Endodermal cell (in vitro differentiated cells): ENCODE measurements at regions not wholly inside any gene's neighbourhood (a gene's known extent, or its start where the extent isn't known, plus 50 kb on each side); places are given as distances from the start of the nearest gene placed in this dataset.
A peak's percentile ranks its signal among the peaks of the same experiment; 100 is the strongest.
"Not testable (repeated sequence)": the region's sequence is repeated elsewhere in the genome, so short reads cannot be mapped to it uniquely, and the experiment has no call there.

Source experiments
- DNase-seq: peaks from one replicate; pipeline ENCODE4 v3.0.0-alpha.2; 2017
- H3K27ac ChIP-seq: 2 replicates; pipeline ENCODE4 v1.5.1; 2013; ENCODE audit warnings: mild to moderate bottlenecking, low read depth, low read length, moderate library complexity
- H3K27me3 ChIP-seq: 2 replicates; pipeline ENCODE4 v1.6.1; 2013; ENCODE audit warnings: mild to moderate bottlenecking, low read length, moderate library complexity; ENCODE audit not compliant: insufficient read depth, control insufficient read depth, poor library complexity, severe bottlenecking
- H3K36me3 ChIP-seq: 2 replicates; pipeline ENCODE4 v1.7.0; 2013; ENCODE audit warnings: mild to moderate bottlenecking, low read length, moderate library complexity; ENCODE audit not compliant: control insufficient read depth, insufficient read depth
- H3K4me1 ChIP-seq: one replicate; pipeline ENCODE4 v1.7.0; 2013; ENCODE audit warnings: low read length; ENCODE audit not compliant: control insufficient read depth, insufficient read depth
- H3K4me3 ChIP-seq: 2 replicates; pipeline ENCODE4 v1.5.1; 2013; ENCODE audit warnings: mild to moderate bottlenecking, low read length, moderate library complexity
- H3K9ac ChIP-seq: 2 replicates; pipeline ENCODE4 v1.6.1; 2013; ENCODE audit warnings: mild to moderate bottlenecking, low read length, moderate library complexity; ENCODE audit not compliant: poor library complexity, severe bottlenecking; ENCODE audit errors: extremely low read depth
- H3K9me3 ChIP-seq: 2 replicates; pipeline ENCODE4 v1.6.1; 2013; ENCODE audit warnings: mild to moderate bottlenecking, low read length, moderate library complexity; ENCODE audit not compliant: control insufficient read depth
- H3K27ac Mint-ChIP-seq: 2 replicates; pipeline ENCODE4 v1.8.0; 2020; ENCODE audit warnings: mixed read lengths
- H3K27me3 Mint-ChIP-seq: 2 replicates; pipeline ENCODE4 v1.8.0; 2021; ENCODE audit warnings: mild to moderate bottlenecking, mixed read lengths; ENCODE audit not compliant: insufficient read depth
- H3K36me3 Mint-ChIP-seq: 2 replicates; pipeline ENCODE4 v1.8.0; 2020; ENCODE audit warnings: low read depth, mixed read lengths
- H3K4me1 Mint-ChIP-seq: 2 replicates; pipeline ENCODE4 v1.8.0; 2020; ENCODE audit warnings: mixed read lengths
- H3K4me3 Mint-ChIP-seq: 2 replicates; pipeline ENCODE4 v1.8.0; 2020; ENCODE audit warnings: mild to moderate bottlenecking, moderate library complexity, mixed read lengths
- H3K9me3 Mint-ChIP-seq: 2 replicates; pipeline ENCODE4 v1.8.0; 2020; ENCODE audit warnings: mild to moderate bottlenecking, mixed read lengths
- WGBS, 2 experiments: methylation state at CpG; one replicate each; pipeline versions ENCODE4 v1.1.5 to v1.1.7; 2013; ENCODE audit warnings: missing lambda C conversion rate in 2 of 2, mixed read lengths in 1 of 2; ENCODE audit not compliant: insufficient coverage in 1 of 2, insufficient read length in 1 of 2; 5-methylcytosine and 5-hydroxymethylcytosine counted together

DNA sequence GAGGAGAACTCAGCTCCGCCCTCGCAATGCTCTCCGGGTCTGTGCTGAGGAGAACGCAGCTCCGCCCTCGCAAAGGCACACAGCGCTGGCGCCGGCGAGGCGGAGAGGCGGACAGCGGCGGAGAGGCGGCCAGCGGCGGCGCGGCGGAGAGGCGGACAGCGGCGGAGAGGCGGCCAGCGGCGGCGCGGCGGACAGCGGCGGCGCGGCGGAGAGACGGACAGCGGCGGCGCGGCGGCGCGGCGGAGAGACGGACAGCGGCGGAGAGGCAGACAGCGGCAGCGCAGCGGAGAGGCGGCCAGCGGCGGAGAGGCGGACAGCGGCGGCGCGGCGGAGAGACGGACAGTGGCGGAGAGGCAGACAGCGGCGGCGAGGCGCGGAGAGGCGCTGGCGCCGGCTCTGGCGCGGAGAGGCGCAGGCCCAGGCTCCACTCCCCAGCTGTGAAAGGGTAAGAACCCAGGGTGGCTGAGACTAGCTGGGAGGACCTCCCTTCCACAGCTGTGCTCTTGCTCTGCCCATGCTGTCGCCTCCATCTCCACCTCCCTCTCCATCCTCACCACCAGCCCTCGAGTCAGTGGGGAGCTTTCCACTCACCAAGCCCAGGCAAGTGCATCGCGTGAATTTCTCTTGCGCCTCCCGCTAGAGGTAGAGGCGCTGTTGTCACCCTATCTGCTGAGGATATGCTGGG lies 2879.9 kb downstream of the RPIA start:
- not testable (repeated sequence) for H3K27me3 Mint-ChIP-seq, H3K9me3 ChIP-seq, H3K27me3 ChIP-seq, H3K4me3 ChIP-seq, H3K4me1 Mint-ChIP-seq, H3K36me3 Mint-ChIP-seq, H3K27ac Mint-ChIP-seq, H3K4me1 ChIP-seq, H3K27ac ChIP-seq, H3K9ac ChIP-seq, H3K36me3 ChIP-seq, DNase-seq
- Mint-ChIP-seq H3K4me3 (peak overlapping the region; percentile 41), H3K9me3 (peaks cover 39% of the 10 kb centered on the region)
- 10 to 37% methylated on average over 22 to 76 of the region's 78 CpGs for whole genome bisulfite sequencing, 2 experiments

DNA sequence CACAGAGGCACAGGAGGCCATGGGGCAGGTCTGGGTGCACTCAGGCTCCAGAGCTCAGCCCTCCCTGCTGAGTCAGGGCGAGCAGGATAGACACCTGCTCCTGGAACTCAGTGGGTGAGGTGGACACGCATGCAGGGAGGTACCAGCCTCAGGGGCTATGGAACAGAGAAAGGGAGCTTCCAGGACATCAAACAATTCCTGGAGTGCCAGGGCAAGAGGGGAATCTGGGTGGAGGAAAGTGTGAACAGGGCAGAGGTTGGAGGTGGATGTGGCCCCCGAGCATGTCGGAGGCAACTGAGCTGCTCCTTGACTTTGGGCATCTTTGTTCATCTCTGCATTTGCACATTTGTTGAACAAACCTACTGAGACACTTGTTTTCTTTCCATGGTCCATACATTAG lies 2881.5 kb downstream of the RPIA start:
- H3K4me3 Mint-ChIP-seq, H3K27me3 ChIP-seq, H3K36me3 ChIP-seq, H3K9ac ChIP-seq, H3K27ac Mint-ChIP-seq, H3K27ac ChIP-seq, H3K4me1 ChIP-seq, H3K9me3 ChIP-seq, DNase-seq, H3K4me3 ChIP-seq, H3K4me1 Mint-ChIP-seq, H3K27me3 Mint-ChIP-seq, H3K36me3 Mint-ChIP-seq: not testable (repeated sequence)
- 83 to 90% methylated on average over 2 to 4 of the region's 4 CpGs for WGBS, 2 experiments
- peaks cover 43% of the 10 kb centered on the region for H3K9me3 Mint-ChIP-seq

DNA sequence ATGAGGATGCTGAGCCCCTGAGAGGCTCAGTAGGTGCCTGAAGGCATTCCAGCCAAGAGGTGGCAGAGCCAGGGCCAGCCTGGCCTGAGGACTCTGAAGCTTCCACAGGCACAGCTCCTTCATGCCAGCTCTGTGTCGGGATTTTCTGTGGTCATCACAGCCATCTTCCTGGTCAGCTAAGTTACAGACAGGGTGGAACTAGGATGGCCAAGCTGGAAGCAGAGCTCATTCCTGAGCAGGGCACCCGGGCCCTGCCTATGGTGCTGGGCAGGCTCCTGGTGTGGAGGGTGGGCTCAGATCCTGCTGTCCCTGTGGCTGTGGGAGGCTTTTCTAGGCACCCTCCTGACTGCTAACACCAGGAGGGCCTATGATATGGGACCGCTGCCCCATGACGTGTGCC lies 2882.3 kb downstream of the RPIA start:
- not testable (repeated sequence) for DNase-seq, H3K4me3 ChIP-seq, H3K27ac Mint-ChIP-seq, H3K36me3 Mint-ChIP-seq, H3K9ac ChIP-seq, H3K9me3 ChIP-seq, H3K27me3 Mint-ChIP-seq, H3K27me3 ChIP-seq, H3K4me3 Mint-ChIP-seq, H3K36me3 ChIP-seq, H3K27ac ChIP-seq, H3K4me1 Mint-ChIP-seq, H3K4me1 ChIP-seq
- WGBS, 2 experiments, result 72 to 100% methylated on average over 1 of the region's 4 CpGs
- H3K9me3 Mint-ChIP-seq, result peaks cover 45% of the 10 kb centered on the region

DNA sequence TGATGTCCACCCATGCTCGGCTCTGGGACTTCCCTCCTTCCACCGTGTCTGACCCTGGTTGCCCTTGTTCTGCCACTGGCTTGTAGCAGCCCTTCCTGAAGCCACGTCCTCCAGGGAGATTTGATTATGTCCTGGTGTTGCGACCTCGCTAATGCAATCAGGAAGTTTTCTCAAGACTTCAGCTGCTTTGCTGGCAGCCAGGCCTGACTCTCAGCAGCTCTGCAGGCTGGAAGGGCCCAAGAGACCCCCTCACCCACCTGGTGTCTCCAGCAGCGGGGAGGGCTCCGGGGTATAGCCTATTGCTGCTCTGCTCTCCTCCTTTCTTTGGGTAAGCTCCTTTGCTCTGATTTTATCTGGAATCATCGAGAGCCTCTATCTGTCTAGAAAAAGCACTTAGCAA lies 2882.8 kb downstream of the RPIA start:
- H3K36me3 Mint-ChIP-seq, H3K27ac ChIP-seq, DNase-seq, H3K9ac ChIP-seq, H3K4me1 ChIP-seq, H3K36me3 ChIP-seq, H3K27ac Mint-ChIP-seq, H3K4me3 ChIP-seq, H3K4me3 Mint-ChIP-seq, H3K4me1 Mint-ChIP-seq, H3K27me3 Mint-ChIP-seq, H3K27me3 ChIP-seq, H3K9me3 ChIP-seq: not testable (repeated sequence)
- 85% methylated on average over 2 to 5 of the region's 8 CpGs for WGBS, 2 experiments
- peaks cover 43% of the 10 kb centered on the region for H3K9me3 Mint-ChIP-seq

DNA sequence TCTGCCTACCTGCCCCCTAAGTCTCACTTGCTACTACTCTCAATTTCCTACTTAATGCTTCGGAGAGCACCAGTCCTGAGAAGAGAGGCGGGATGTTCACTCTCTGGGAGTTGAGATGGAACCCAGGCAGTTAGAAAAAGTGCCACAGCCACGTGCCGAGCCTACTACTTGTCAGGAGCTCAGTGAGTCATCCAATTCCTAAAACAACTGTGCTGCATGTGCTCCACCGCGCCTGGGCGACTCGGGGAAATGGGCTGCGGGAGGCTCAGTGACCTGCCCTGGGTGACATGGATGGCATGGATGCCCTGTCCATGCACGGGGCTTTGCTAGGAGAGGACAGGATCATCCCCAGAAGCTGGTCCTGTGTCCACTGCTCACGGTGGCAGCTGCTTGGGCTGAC lies 2884.2 kb downstream of the RPIA start:
- not testable (repeated sequence) for H3K9ac ChIP-seq, H3K36me3 ChIP-seq, H3K27ac Mint-ChIP-seq, H3K27me3 ChIP-seq, H3K4me3 Mint-ChIP-seq, H3K4me3 ChIP-seq, H3K4me1 ChIP-seq, DNase-seq, H3K27ac ChIP-seq, H3K36me3 Mint-ChIP-seq, H3K27me3 Mint-ChIP-seq, H3K9me3 ChIP-seq, H3K4me1 Mint-ChIP-seq
- peaks cover 53% of the 10 kb centered on the region for H3K9me3 Mint-ChIP-seq
- WGBS, 2 experiments, result 78 to 80% methylated on average over 5 to 10 of the region's 11 CpGs

DNA sequence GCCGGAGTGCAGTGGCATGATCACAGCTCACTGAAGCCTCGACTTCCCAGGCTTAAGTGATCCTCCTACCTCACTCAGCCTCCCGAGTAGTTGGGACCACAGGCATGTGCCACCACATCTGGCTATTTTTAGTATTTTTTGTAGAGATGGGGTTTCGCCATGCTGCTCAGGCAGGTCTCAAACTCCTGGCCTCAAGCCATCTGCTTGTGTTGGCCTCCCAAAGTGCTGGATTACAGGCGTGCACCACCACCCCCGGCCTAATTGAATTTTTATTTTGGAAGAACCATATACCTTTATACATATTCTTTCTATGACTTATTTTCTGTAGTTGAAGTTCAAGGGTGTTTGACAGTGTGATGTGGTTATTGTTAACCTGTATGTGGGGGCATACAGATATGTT lies 2885.9 kb downstream of the RPIA start:
- not testable (repeated sequence) for H3K9me3 ChIP-seq, H3K4me1 ChIP-seq, H3K36me3 Mint-ChIP-seq, H3K27ac Mint-ChIP-seq, H3K9ac ChIP-seq, H3K4me1 Mint-ChIP-seq, H3K27me3 ChIP-seq, DNase-seq, H3K4me3 Mint-ChIP-seq, H3K27me3 Mint-ChIP-seq, H3K27ac ChIP-seq, H3K4me3 ChIP-seq, H3K36me3 ChIP-seq
- 84 to 100% methylated on average over 1 to 4 of the region's 6 CpGs for WGBS, 2 experiments
- H3K9me3 Mint-ChIP-seq, result peaks cover 54% of the 10 kb centered on the region

DNA sequence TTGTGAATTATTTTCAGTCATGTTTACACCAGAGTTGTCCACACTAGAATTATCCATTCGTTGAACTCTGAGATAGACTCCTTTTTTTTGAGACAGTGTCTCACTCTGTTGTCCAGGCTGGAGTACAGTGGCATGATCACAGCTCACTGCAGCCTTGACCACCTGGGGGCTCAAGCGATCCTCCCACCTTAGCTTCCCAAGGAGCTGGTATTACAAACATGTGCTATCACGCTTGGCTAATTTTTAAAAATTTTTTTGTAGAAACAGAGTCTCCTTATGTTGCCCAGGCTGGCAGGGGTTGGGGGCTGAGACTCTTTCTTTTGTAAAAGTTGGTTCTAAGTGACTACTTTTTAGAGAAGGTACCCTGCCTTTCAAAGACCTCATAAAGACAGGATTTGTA lies 2887.2 kb downstream of the RPIA start:
- H3K27ac ChIP-seq, H3K9me3 ChIP-seq, H3K4me3 ChIP-seq, H3K36me3 ChIP-seq, H3K9ac ChIP-seq, H3K36me3 Mint-ChIP-seq, DNase-seq, H3K4me3 Mint-ChIP-seq, H3K27ac Mint-ChIP-seq, H3K4me1 Mint-ChIP-seq, H3K4me1 ChIP-seq, H3K27me3 Mint-ChIP-seq, H3K27me3 ChIP-seq: not testable (repeated sequence)
- peaks cover 53% of the 10 kb centered on the region for H3K9me3 Mint-ChIP-seq
- WGBS, 2 experiments, result 50 to 70% methylated on average over 1 to 3 of the region's 3 CpGs
